Stimulated activated naive CD4-positive, alpha-beta T cell (primary cell): ENCODE measurements at regions not wholly inside any gene's neighbourhood (a gene's known extent, or its start where the extent isn't known, plus 50 kb on each side); places are given as distances from the start of the nearest gene placed in this dataset.
A peak's percentile ranks its signal among the peaks of the same experiment; 100 is the strongest.
"Not testable (repeated sequence)": the region's sequence is repeated elsewhere in the genome, so short reads cannot be mapped to it uniquely, and the experiment has no call there.

Experiments used
- DNase-seq, 6 experiments: peaks; one replicate each; lab custom pipeline; 2025; lab: John Stamatoyannopoulos, UW

DNA sequence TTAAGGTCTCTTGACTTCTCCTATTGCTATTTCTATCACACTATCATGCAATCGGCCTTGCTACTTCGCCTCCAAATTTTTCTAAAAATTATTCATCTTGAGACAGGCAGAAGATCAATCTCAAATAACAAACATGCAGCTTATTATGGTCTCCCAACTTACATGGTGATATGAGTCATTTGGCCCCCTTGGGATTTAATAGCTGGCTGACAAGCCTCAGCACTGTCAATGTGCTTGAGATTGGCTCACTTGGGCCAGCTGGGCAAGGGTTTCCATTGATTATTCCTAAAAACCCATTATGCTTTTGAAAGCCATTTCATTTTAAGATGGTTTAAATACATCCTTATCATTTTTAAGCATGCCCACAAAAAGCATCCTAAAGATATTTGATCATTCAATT, 224.5 kb upstream of the NFIA start:
- DNase-seq = no peak

- DNase-seq = no peak
Observed at GRCh38 chr1:60850084-60850483, 232.3 kb upstream of the NFIA start.

DNA sequence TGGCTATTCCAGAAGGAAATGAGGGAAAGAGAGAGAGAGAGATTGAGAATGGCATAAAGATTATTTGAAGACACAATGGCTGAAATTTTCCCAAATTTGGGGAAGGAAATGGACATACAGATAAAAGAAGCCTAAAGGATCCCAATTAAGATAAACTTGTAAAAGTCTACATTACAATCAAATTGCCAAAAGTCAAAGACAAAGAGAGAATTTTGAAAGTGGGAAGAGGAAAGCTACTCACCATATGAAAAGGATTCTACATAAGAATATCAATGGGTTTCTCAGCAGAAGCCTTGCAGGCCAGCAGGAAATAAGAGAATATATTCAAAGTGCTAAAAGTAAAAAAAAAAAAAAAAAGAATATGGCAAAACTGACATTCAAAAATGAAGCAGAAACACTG, 233.0 kb upstream of the NFIA start:
- DNase-seq = no peak

DNA sequence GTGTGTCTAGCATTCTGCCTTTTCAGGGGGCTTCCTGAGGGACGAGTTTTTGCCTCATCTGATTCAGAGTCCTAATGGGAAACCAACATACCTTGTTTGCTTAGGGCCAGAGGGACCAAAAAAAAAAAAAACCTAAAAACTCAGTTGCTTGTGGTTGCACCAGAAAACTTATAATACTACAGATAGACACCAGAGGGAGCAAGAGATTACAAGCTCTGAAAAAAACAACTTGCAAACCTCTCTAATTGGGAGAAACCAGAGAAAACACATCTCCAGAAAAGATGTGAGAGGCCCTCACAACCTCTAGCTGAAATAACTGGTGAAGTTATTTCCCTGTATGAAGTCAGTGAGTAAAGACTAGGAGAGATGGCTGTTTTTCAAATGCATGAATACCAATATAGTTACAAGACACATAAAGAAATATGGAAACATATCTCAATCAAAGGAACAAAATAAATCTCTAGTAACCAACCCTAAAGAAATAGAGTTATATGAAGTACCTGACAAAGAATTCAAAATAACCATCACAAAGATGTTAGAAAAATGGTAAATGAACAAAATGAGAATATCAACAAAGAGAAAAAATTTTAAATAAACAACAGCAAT, 233.7 kb upstream of the NFIA start:
- DNase-seq = peak in 1 of 6 experiments; percentile 3

DNA sequence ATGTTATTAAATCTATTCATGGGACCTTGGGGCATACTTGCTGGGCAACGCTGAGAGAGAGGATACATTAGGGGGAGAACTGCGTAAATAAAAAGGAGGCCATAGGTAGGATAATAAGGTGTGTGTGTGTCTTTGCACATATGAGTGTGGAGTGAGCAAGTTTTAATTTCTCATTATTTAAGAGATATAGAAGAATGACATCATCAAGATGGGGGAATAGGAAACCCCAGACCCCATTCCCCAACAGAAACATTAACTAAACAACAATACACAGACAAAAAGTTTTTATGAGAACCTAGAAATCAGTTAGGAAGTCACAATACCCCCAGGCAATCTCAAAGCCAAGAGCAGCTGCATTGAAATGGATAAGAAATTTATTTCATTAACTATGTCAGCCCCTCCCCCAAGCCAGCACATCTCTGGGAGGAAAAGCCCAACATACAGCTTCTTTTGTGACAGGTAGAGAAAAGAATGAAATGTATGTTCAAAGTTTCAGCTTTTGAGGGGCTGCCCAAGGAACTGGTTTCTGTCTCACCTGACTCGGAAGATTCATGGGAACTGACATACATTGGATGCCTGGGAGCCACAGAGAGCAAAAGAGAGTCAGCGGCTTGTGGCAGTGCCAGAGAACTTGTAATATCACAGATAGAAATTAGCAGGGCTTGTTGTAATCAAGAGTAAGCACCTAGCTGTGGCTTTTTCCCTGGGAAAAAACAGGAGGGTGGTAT, 234.3 kb upstream of the NFIA start:
- no peak for DNase-seq

GRCh38 chr1:60847391-60847790, 235.0 kb upstream of the NFIA start:
- DNase-seq = no peak

DNA sequence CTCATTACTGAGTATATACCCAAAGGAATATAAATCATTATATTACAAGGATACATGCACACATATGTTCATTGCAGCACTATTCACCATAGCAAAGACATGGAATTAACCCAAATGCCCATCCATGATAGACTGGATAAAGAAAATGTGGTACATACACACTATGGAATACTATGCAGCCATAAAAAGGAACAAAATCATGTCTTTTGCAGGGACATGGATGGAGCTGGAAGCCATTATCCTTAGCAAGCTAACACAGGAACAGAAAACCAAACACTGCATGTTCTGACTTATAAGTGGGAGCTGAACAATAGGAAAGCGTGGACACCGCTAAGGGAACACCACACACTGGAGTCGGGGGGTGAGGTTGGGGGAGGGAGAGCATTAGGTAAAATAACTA, 236.7 kb upstream of the NFIA start:
- not testable (repeated sequence) for DNase-seq

- DNase-seq = no peak
Observed at GRCh38 chr1:60842304-60842703, 240.1 kb upstream of the NFIA start.

GRCh38 chr1:60841116-60842046, 241.0 kb upstream of the NFIA start:
- DNase-seq = no peak

- DNase-seq = not testable (repeated sequence)
Observed at GRCh38 chr1:60840476-60840875, 241.9 kb upstream of the NFIA start.

GRCh38 chr1:60835649-60836048, 246.7 kb upstream of the NFIA start:
- DNase-seq = no peak

- no peak for DNase-seq
Observed at GRCh38 chr1:60833173-60833572, 249.2 kb upstream of the NFIA start.

DNA sequence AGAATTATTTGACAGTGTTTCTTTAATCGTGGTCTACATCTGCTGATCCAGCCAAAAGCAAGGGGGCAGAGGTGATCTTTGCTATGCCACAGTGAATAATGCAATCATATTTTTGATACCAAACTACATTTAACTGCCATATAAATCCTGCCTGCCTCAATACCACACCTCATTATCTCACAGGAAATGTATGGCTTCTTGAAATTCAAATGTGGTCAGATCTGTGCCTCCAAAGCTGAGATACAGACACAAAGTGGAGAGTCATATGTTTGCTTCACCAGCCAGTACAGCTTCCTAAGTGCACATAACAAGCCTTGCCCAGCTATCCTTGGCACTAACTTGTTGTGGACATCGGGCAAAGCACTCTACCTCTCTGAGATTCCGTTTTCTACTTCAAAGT, 250.0 kb upstream of the NFIA start:
- DNase-seq = no peak

- no peak for DNase-seq
Observed at GRCh38 chr1:60831780-60832179, 250.6 kb upstream of the NFIA start.

DNA sequence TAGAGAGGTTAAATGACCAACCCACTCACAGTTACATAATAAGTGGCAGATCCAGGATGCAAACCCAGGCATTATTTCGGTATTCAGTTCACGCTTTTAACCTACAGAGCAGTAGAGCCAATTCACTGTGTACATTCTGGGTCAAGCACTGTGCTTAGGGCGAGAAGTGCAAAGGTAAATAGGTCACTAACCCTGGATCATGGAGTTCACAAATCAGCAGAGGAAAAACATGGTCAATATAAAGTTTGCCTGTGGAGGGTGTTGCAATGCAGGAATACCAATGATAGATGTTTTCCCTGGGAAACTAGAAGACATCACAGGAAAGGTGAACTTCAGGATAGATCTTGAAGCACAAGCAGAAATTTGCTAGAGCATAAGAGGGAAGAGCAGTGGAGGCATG, 253.4 kb upstream of the NFIA start:
- DNase-seq = no peak

DNA sequence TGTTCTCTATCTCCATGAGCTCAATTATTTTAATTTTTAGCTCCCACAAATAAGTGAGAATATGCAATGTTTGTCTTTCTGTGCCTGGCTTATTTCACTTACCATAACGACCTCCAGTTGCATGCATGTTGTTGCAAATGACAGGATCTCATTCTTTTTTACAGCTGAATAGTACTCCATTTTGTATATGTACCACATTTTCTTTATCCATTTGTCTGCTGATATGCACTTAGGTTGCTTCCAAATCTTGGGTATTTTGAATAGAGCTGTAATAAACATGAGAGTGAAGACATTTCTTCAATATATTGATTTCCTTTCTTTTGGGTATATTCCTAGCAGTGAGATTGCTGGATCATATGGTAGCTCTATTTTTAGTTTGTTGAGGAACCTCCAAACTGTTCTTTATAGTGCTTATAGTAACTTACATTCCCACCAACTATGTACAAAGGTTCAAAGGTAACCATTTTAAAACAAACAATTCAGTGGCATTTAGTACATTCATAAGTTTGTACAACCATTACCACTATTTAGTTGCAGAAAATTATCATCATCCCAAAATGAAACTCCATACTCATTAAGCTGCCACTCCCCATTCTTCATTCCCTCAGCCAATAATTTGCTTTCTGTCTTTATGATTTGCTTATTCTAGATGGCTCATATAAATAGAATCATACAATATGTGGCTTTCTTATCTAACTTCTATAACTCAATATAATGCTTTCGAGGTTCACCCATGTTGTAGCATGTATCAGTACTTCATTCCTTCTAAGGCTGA, 255.9 kb upstream of the NFIA start:
- no peak for DNase-seq

DNA sequence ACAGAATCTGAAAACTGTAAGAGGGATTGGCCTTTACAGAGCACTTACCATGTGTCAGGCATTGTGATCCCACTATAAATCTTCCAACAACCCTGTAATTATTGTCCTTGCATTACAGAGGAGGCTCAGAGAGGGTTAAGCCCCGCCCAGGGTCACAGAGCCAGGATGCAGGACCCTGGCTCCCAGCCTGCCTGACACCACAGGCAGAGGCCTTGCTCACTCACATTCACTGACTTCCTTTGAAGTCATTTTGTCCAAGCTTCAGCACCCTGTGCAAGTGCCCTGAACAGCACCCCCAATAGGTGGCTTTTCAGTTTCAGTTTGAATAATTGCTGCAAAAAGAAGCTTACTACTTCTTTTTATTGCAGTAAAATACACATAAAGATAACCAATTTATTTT, 256.8 kb upstream of the NFIA start:
- no peak for DNase-seq

DNA sequence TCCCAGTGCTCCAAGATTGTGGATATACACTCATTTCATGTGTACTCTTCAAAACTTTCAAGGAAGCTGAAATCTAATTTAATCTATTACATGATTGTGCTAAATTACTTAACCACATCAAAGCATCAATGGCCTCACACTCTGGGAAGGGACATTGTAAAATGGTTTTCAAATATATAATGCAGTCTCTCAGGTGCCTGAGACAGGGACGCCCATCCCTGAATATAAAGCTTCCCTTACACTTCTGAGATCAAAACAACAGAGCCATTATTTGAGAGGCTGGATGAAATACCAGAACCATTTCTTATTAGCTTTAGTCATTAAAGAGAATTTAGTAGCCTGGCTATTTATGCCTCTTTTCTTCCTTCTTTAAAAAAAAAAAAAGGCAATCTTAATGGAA, 259.2 kb upstream of the NFIA start:
- no peak for DNase-seq

GRCh38 chr1:60822252-60822651, 260.1 kb upstream of the NFIA start:
- DNase-seq = no peak

DNA sequence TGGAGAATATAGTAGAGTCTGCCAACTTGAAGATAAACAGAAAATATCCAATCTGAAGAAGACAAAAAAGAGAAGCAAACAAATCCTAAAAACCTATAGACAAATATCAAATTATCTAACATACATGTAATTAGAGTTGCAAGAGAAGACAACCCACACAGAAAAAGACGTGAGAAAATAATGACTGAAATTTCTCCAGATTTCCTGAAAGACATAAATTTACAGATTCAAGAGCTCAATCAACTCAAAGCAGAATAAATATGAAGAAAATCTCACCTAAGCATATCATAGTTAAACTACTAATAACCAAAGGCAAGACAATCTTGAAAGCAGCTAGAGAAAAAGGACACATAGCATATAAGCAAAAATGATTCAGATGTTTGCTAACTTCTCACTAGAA, 261.2 kb upstream of the NFIA start:
- DNase-seq = no peak

DNA sequence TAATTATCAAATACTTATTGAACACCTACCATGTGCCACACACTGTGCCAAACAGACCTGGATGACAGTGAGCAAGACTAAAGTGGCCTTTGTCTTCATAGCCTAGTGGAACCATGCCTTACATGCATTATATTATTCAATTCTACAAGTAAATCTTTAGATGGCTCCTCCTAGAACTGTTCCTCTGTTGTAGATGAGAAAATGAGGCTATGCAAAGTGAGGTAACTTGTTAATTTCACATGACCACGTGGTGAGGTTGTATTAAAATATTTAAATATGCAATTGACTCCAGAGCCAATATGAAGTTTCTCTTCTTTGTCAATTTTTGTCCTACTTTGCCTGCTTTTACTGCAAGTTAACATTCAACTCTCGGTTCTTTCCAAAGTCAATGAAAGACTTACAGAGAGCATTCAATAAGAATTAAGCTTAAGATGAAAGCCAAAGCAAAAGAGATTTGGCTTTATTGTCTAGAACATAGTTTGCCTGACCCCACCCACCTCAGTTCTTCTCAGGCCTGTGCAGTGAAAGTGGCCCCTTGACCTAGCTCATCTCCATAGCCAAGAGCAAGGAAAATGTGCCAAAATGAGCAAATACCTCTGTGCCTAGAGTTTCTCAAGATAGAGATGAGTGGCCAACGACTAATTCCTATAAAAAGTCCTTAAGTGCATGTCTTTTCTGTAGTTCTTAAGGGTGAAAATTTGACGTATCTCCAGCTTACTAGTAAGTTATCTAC, 263.2 kb upstream of the NFIA start:
- DNase-seq = no peak
